K562 (cell line): ENCODE measurements at regions not wholly inside any gene's neighbourhood (a gene's known extent, or its start where the extent isn't known, plus 50 kb on each side); places are given as distances from the start of the nearest gene placed in this dataset.

Experiments used
- ATAC-seq: fragments of 200-7000 bp; cut with Tn5 transposase; 3 replicates; pipeline ENCODE4 v1.9.1; 2020; ENCODE audit warnings: moderate library complexity
- BruUV-seq: library from RNA; stranded (reverse); fragments of 400-500 nt; replicated peaks from 2 replicates; lab custom pipeline; 2021; lab: Mats Ljungman, UMichigan
- CTCF ChIA-PET: fragments of 300-600 bp; formaldehyde crosslinking; extraction: SDS; loops from one replicate; lab custom pipeline; 2021; ENCODE audit warnings: low intra/inter-chr PET ratio; lab: Yijun Ruan, JAX
- POLR2A ChIA-PET: fragments of 300-600, 350-650 bp; sonication (Branson Sonifier 250); formaldehyde crosslinking; extraction: SDS; loops from one replicate; lab custom pipeline; 2021; ENCODE audit warnings: antibody characterized with exemption, inconsistent platforms; lab: Yijun Ruan, JAX
- DNase-seq, 4 experiments: peaks; one replicate each; pipeline versions ENCODE4 v3.0.0 to v3.0.0-alpha.2; 2011 to 2018; ENCODE audit warnings: low spot score in 3 of 4, mixed read lengths in 3 of 4; ENCODE audit errors: extremely low read depth in 1 of 4
- FAIRE-seq: peaks from 2 replicates; lab custom pipeline; 2011; peaks lifted over from hg19 to GRCh38; lab: Jason Lieb, UNC
- H2AFZ ChIP-seq: 2 replicates; pipeline ENCODE4 v1.6.0; 2011; ENCODE audit warnings: low read depth, low read length, control low read depth, inconsistent platforms
- H3K27ac ChIP-seq: fragments of 200-600 bp; 3 replicates; pipeline ENCODE4 v1.8.0; 2011; ENCODE audit warnings: low read depth, mild to moderate bottlenecking, control low read depth, inconsistent platforms, low read length, moderate library complexity, mixed read lengths; ENCODE audit errors: extremely low read depth
- H3K27me3 ChIP-seq, 2 experiments: fragments of 300-600 bp in 1 of 2; 2 replicates in 1 of 2; 3 replicates in 1 of 2; pipeline versions ENCODE4 v1.6.0 to v1.8.0; 2011; ENCODE audit warnings: inconsistent platforms in 2 of 2, low read length in 2 of 2, mild to moderate bottlenecking in 1 of 2, mixed read lengths in 1 of 2, moderate library complexity in 1 of 2; ENCODE audit not compliant: control insufficient read depth in 2 of 2, insufficient read depth in 2 of 2
- H3K36me3 ChIP-seq: fragments of 300-600 bp; 3 replicates; pipeline ENCODE4 v1.8.0; 2011; ENCODE audit warnings: mild to moderate bottlenecking, low read length, inconsistent platforms; ENCODE audit not compliant: control insufficient read depth, insufficient read depth
- H3K4me1 ChIP-seq, 2 experiments: fragments of 200-600 bp in 1 of 2; replicated peaks in 1 of 2; 2 replicates in 1 of 2; 3 replicates in 1 of 2; pipeline versions ENCODE4 v1.5.1 to v1.8.0; 2011; ENCODE audit warnings: inconsistent platforms in 2 of 2, low read length in 2 of 2, mild to moderate bottlenecking in 1 of 2, mixed read lengths in 1 of 2, moderate library complexity in 1 of 2; ENCODE audit not compliant: control insufficient read depth in 2 of 2, insufficient read depth in 2 of 2
- H3K4me2 ChIP-seq: 2 replicates; pipeline ENCODE4 v1.6.1; 2011; ENCODE audit warnings: low read length, control low read depth, inconsistent platforms, mixed read lengths; ENCODE audit not compliant: insufficient read depth
- H3K4me3 ChIP-seq: fragments of 200-600 bp; sonication (generic), shearing (Covaris generic); 2 replicates; pipeline ENCODE4 v1.5.1; 2016; ENCODE audit warnings: control low read depth, inconsistent platforms
- H3K79me2 ChIP-seq: fragments of 200-600 bp; 3 replicates; pipeline ENCODE4 v1.8.0; 2011; ENCODE audit warnings: low read length, inconsistent platforms; ENCODE audit not compliant: control insufficient read depth, insufficient read depth
- H3K9ac ChIP-seq, 2 experiments: 2 replicates each; pipeline versions ENCODE4 v1.6.0 to v1.6.1; 2011; ENCODE audit warnings: low read depth in 2 of 2, low read length in 2 of 2, control low read depth in 1 of 2, inconsistent platforms in 1 of 2, mild to moderate bottlenecking in 1 of 2, mixed read lengths in 1 of 2; ENCODE audit not compliant: insufficient read depth in 1 of 2
- H3K9me1 ChIP-seq: one replicate; pipeline ENCODE4 v1.6.0; 2011; ENCODE audit warnings: inconsistent platforms, mild to moderate bottlenecking, low read length, moderate library complexity; ENCODE audit not compliant: control insufficient read depth, insufficient read depth
- H3K9me3 ChIP-seq: replicated peaks from 2 replicates; pipeline ENCODE4 v1.5.1; 2011; ENCODE audit warnings: low read depth, low read length, inconsistent platforms; ENCODE audit not compliant: control insufficient read depth, insufficient read depth
- H4K20me1 ChIP-seq: replicated peaks from 2 replicates; pipeline ENCODE4 v1.6.1; 2011; ENCODE audit warnings: low read length, inconsistent platforms, mixed read lengths; ENCODE audit not compliant: control insufficient read depth, insufficient read depth
- ADNP ChIP-seq: fragments of 200-800 bp; sonication (Bioruptor generic); IDR thresholded peaks from 2 replicates; pipeline ENCODE4 v1.6.1; 2016; ENCODE audit warnings: missing genetic modification characterization, missing compliant biosample characterization
- CSDE1 ChIP-seq, 2 experiments: fragments of 450-650 bp; IDR thresholded peaks; 2 replicates each; pipeline ENCODE4 v1.6.1; 2016; ENCODE audit warnings: mild to moderate bottlenecking in 1 of 2
- FIP1L1 ChIP-seq: fragments of 200-400 bp; formaldehyde crosslinking; IDR thresholded peaks from 2 replicates; pipeline ENCODE4 v1.6.1; 2018; ENCODE audit warnings: mild to moderate bottlenecking, low read depth, low read length; ENCODE audit not compliant: poor library complexity, severe bottlenecking
- FOXA3 ChIP-seq, 2 experiments: fragments of 450-650 bp in 1 of 2; sonication (generic) in 1 of 2; formaldehyde crosslinking; IDR thresholded peaks in 1 of 2; conservative IDR thresholded peaks in 1 of 2; 2 replicates each; pipeline versions ENCODE4 v1.4.0 to v1.8.0; 2020 to 2022; ENCODE audit warnings: mild to moderate bottlenecking in 2 of 2, missing genetic modification reagents in 1 of 2
- GABPA ChIP-seq: fragments of 200-800 bp; sonication (Bioruptor generic); conservative IDR thresholded peaks from 2 replicates; pipeline ENCODE4 v1.6.1; 2016; ENCODE audit warnings: low read depth, missing genetic modification characterization, missing compliant biosample characterization
- HEY1 ChIP-seq: fragments of 250-450 bp; sonication (Bioruptor Pico); IDR thresholded peaks from 2 replicates; pipeline ENCODE4 v1.5.0; 2020; ENCODE audit warnings: mild to moderate bottlenecking, moderate library complexity, borderline replicate concordance
- HMG20A ChIP-seq: fragments of 450-650 bp; formaldehyde crosslinking; conservative IDR thresholded peaks from 2 replicates; pipeline ENCODE4 v1.4.0; 2020; ENCODE audit warnings: mild to moderate bottlenecking, mixed read lengths
- JUN ChIP-seq, 2 experiments: sonication (generic) in 1 of 2; formaldehyde crosslinking in 1 of 2; IDR thresholded peaks; 2 replicates each; pipeline versions ENCODE4 v1.6.1 to v1.8.0; 2012 to 2022; ENCODE audit warnings: borderline replicate concordance in 2 of 2, mild to moderate bottlenecking in 2 of 2, improper control_type of control experiment in 1 of 2, low read depth in 1 of 2, low read length in 1 of 2, missing genetic modification reagents in 1 of 2
- MAFG ChIP-seq: fragments of 450-650 bp; conservative IDR thresholded peaks from 2 replicates; pipeline ENCODE4 v1.6.1; 2016; ENCODE audit warnings: missing genetic modification characterization, missing compliant biosample characterization
- NFATC3 ChIP-seq: fragments of 450-650 bp; IDR thresholded peaks from 2 replicates; pipeline ENCODE4 v1.6.1; 2017; ENCODE audit warnings: mild to moderate bottlenecking
- RFX1 ChIP-seq: fragments of 450-650 bp; IDR thresholded peaks from 2 replicates; pipeline ENCODE4 v1.6.1; 2016; ENCODE audit warnings: mild to moderate bottlenecking, moderate library complexity
- SIRT6 ChIP-seq: IDR thresholded peaks from one replicate; pipeline ENCODE4 v1.6.1; 2012; ENCODE audit warnings: low read depth, mild to moderate bottlenecking, control low read depth, inconsistent platforms, low read length, moderate library complexity
- SMAD3 ChIP-seq: fragments of 450-650 bp; formaldehyde crosslinking; conservative IDR thresholded peaks from 2 replicates; pipeline ENCODE4 v1.4.0; 2020; ENCODE audit warnings: mild to moderate bottlenecking
- ZNF274 ChIP-seq: IDR thresholded peaks from 2 replicates; pipeline ENCODE4 v1.6.1; 2011; ENCODE audit warnings: low read depth, mild to moderate bottlenecking, low read length, moderate library complexity, borderline replicate concordance
- ZNF699 ChIP-seq: fragments of 250-450 bp; sonication (Bioruptor Pico); IDR thresholded peaks from 2 replicates; pipeline ENCODE4 v1.8.0; 2021; ENCODE audit warnings: mild to moderate bottlenecking, moderate library complexity; ENCODE audit not compliant: insufficient replicate concordance
- ZNF707 ChIP-seq: fragments of 250-450 bp; sonication (Bioruptor Pico); conservative IDR thresholded peaks from 2 replicates; pipeline ENCODE4 v1.8.0; 2022; ENCODE audit warnings: inconsistent platforms, mild to moderate bottlenecking, moderate library complexity
- ZNF717 ChIP-seq: fragments of 250-450 bp; sonication (Bioruptor Pico); IDR thresholded peaks from 2 replicates; pipeline ENCODE4 v1.5.0; 2021
- WGBS: fragments of 100-300 bp; shearing (Covaris generic); methylation state at CpG from one replicate; pipeline ENCODE4 v1.1.6; 2016; ENCODE audit warnings: low coverage, mixed read lengths; ENCODE audit not compliant: insufficient coverage; ENCODE audit errors: missing lambda C conversion rate; 5-methylcytosine and 5-hydroxymethylcytosine counted together
- in situ Hi-C: fragments of 300-500 bp; cut with MboI; formaldehyde crosslinking; loops from 4 replicates; pipeline ENCODE4 v1.15.0; 2018; ENCODE audit warnings: inconsistent platforms, mixed read lengths
- intact Hi-C: fragments of 100-400 bp; cut with micrococcal nuclease; formaldehyde crosslinking; loops from 2 replicates; pipeline ENCODE4 v1.14.2; 2022
- TF ChIP-seq, protein P1 (sequence below): fragments of 250-450 bp; sonication (Bioruptor Pico); IDR thresholded peaks from 2 replicates; pipeline ENCODE4 v1.8.0; 2021; ENCODE audit warnings: borderline replicate concordance, mild to moderate bottlenecking, moderate library complexity; ENCODE audit not compliant: poor library complexity, severe bottlenecking
- TF ChIP-seq, protein P2 (sequence below): fragments of 250-450 bp; sonication (Bioruptor Pico); IDR thresholded peaks from 2 replicates; pipeline ENCODE4 v1.4.0; 2020; ENCODE audit warnings: mild to moderate bottlenecking, moderate library complexity

DNA sequence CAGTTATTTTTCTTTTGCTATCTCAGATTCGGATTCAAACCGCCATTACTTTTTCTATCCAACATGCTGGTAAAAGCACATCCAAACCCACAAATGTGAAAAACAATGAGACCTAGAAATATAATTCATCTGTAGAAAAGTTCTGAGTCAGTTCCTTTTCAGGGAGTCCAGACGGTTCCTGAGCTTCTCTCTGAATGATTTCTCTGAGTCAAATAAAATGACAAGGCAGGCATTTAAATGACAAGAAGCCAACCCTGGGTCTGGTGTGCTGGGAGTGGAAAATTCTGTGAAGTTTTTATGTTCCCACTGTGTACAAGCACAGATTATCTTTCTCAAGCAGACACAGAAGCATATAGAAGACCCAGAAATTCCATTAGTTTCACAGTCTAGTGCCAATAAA lies 96.3 kb upstream of the ANKRD1 start:
- Histone ChIP-seq H3K36me3 (no peaks in the 10 kb centered on the region), H3K9me1 (no peaks in the 10 kb centered on the region), H3K9me3 (no peaks in the 10 kb centered on the region), H3K27me3 (peaks cover 0 to 1% of the 10 kb centered on the region in 2 experiments; a peak in 1 of 5 replicates), H4K20me1 (no peaks in the 10 kb centered on the region), H3K4me2 (no peak overlapping the region), H3K4me1 (no peaks in the 10 kb centered on the region), H3K79me2 (no peaks in the 10 kb centered on the region), H3K4me3 (no peak overlapping the region), H2AFZ (no peak overlapping the region), H3K27ac (no peak overlapping the region), H3K9ac (no peak overlapping the region)
- 0% methylated on average over 3 of the region's 3 CpGs for WGBS
- no peak for ATAC-seq
- BruUV-seq: no TSS peak
- ChIA-PET CTCF (no interaction called here), POLR2A (interaction anchor here (1.1 kb wide), 1 partner anchor 17 kb away, joined by 3 read pairs; no protein-coding TSS in a partner anchor)
- FAIRE-seq: no peak
- in situ Hi-C loops (no loop called here), intact Hi-C loops (no loop called here)
- TF ChIP-seq SMAD3 (CRISPR knock-in tag) (no peak), NFATC3 (no peak), ZNF699 (CRISPR knock-in tag) (no peak), RFX1 (no peak), ZNF707 (CRISPR knock-in tag) (no peak), HEY1 (no peak), SIRT6 (no peak), ZNF274 (no peak), FIP1L1 (no peak), MAFG (no peak), ZNF717 (CRISPR knock-in tag) (no peak), ADNP (tag) (no peak), FOXA3 (CRISPR knock-in tag; conservative IDR thresholded peaks at IDR 0.05 in 1 of 2, IDR thresholded peaks at IDR 0.05 in 1 of 2) (no peak), HMG20A (no peak), JUN (IDR thresholded peaks at IDR 0.05; ENCODE audit: borderline replicate concordance, low read depth, low read length) (no peak), JUN (CRISPR knock-in tag; IDR thresholded peaks at IDR 0.05; ENCODE audit: borderline replicate concordance) (no peak), GABPA (tag) (no peak), CSDE1 (IDR thresholded peaks at IDR 0.05) (no peak)
- TF ChIP-seq, protein P1, sequence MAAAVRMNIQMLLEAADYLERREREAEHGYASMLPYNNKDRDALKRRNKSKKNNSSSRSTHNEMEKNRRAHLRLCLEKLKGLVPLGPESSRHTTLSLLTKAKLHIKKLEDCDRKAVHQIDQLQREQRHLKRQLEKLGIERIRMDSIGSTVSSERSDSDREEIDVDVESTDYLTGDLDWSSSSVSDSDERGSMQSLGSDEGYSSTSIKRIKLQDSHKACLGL (CRISPR knock-in tag): no peak
- TF ChIP-seq, protein P2, sequence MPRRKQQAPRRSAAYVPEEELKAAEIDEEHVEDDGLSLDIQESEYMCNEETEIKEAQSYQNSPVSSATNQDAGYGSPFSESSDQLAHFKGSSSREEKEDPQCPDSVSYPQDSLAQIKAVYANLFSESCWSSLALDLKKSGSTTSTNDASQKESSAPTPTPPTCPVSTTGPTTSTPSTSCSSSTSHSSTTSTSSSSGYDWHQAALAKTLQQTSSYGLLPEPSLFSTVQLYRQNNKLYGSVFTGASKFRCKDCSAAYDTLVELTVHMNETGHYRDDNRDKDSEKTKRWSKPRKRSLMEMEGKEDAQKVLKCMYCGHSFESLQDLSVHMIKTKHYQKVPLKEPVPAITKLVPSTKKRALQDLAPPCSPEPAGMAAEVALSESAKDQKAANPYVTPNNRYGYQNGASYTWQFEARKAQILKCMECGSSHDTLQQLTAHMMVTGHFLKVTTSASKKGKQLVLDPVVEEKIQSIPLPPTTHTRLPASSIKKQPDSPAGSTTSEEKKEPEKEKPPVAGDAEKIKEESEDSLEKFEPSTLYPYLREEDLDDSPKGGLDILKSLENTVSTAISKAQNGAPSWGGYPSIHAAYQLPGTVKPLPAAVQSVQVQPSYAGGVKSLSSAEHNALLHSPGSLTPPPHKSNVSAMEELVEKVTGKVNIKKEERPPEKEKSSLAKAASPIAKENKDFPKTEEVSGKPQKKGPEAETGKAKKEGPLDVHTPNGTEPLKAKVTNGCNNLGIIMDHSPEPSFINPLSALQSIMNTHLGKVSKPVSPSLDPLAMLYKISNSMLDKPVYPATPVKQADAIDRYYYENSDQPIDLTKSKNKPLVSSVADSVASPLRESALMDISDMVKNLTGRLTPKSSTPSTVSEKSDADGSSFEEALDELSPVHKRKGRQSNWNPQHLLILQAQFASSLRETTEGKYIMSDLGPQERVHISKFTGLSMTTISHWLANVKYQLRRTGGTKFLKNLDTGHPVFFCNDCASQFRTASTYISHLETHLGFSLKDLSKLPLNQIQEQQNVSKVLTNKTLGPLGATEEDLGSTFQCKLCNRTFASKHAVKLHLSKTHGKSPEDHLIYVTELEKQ (CRISPR knock-in tag): no peak
- DNase-seq: no peak
